Uterus (tissue), 2 donors: ENCODE measurements at regions not wholly inside any gene's neighbourhood (a gene's known extent, or its start where the extent isn't known, plus 50 kb on each side); places are given as distances from the start of the nearest gene placed in this dataset.

ENCODE experiments used
- CTCF ChIP-seq, 4 experiments: fragments of 200-600 bp in 2 of 4; fragments of 450-650 bp in 2 of 4; sonication (generic) in 2 of 4; IDR thresholded peaks; one replicate each; pipeline ENCODE4 v1.5.1; 2016 to 2019; ENCODE audit warnings: antibody characterized with exemption in 4 of 4, mild to moderate bottlenecking in 2 of 4, moderate library complexity in 1 of 4
- POLR2A ChIP-seq, 2 donors: fragments of 450-650 bp; IDR thresholded peaks; one replicate each; pipeline ENCODE4 v1.6.1; 2016; ENCODE audit warnings: antibody characterized with exemption in 2 of 2, mild to moderate bottlenecking in 1 of 2, moderate library complexity in 1 of 2

- TF ChIP-seq CTCF (IDR thresholded peaks at IDR 0.05) (no peak), POLR2A (IDR thresholded peaks at IDR 0.05) (no peak)
Observed at GRCh38 chr6:19713984-19714383, 123.2 kb upstream of the ID4 start.
